GM19035 (cell line): ENCODE measurements at regions not wholly inside any gene's neighbourhood (a gene's known extent, or its start where the extent isn't known, plus 50 kb on each side); places are given as distances from the start of the nearest gene placed in this dataset.
"Not testable (repeated sequence)": the region's sequence is repeated elsewhere in the genome, so short reads cannot be mapped to it uniquely, and the experiment has no call there.

Experiments used
- ATAC-seq: cut with Tn5 transposase; IDR thresholded peaks from one replicate; pipeline ENCODE4 v1.9.1; 2021; ENCODE audit not compliant: unreplicated experiment

DNA sequence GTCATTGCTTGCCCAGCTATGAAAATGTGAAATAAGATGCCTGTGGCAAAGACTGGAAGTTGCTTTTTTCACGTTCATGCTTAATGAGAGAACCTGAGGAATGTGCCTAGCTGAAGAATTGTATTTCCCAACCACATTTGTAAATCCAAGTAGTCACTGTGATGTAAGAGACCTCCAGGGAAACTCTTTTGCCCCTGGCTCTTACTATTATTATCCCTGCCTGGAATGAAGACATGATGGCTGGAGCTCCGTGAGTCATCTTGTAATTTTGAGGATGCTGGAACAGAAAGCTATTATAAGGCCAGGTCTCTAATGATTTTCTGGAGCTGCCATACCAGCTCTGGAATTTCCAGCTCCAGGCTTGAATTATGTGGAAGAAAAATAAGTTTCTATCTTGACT lies 894.3 kb downstream of the DIAPH3 start:
- no peak for ATAC-seq

DNA sequence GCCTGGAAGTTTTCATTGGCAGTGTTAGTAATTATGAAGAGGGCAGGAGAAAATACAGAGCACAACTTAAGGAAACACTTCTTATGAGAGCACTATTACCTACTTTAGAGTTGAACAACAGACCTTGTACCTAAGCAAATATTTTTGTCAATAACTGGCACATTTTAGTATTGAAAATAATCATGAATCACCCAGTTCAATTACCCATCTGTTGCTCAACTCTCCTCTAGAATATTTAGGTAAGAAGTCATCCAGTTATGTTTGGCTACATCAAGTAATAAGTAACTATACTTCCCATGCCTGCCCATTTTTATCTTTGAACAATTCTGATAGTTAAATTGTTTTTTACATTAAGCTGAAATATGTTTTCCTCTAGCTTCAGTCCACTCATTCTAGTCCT lies 893.4 kb downstream of the DIAPH3 start:
- ATAC-seq = no peak

DNA sequence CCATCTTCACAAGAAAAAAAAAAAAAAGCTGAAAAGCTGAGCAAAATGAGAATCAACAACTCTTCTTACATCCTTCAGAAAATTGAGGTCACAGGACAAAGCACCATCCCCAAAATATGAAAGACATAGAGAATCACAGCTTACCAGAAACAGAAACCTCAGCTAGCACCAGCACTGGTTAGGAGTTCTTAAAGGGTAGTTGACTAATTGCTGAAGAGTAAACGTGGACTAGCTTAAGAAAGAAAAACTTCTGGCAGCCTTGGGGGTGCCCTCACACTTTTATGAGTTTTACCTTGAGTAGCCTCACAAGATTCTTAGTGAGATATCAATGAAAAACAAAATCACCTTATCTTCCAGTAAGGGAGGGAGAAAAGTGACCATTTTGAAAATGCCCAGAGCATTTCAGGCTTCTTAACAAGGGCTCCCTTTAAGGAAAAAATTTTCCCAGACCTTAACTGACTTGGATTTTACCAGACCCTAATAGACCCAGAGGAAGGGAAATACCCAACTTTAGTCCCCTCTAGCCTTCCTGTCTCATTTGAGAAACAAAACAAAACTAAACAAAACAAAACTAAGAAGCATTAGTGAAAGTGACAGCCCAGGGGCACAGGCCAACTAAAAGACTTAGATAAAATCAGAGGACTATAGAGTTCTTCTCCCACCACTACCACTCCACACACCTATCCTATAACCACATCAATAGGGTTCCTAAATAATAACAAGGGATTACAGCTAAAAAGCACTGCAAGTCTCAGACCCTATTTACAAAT lies 888.6 kb downstream of the DIAPH3 start:
- no peak for ATAC-seq

DNA sequence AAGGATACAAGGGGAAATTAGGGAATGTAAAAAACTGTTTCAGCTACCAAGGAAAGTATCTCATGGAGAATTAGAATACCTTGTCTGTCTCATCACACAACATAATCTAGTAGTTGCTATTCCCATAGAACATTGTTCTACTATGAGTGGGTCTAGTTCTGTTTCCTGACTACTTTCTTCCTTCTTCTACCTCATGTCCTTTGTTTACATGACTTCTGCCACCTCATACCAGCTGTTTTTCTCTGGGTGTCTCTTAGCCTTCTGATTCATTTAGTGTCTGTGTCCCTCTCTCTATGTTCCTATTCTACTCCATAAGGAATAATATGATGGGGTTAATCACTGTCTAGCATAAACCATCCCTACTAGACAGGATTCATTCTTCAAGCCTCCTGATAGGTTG lies 887.3 kb downstream of the DIAPH3 start:
- no peak for ATAC-seq

DNA sequence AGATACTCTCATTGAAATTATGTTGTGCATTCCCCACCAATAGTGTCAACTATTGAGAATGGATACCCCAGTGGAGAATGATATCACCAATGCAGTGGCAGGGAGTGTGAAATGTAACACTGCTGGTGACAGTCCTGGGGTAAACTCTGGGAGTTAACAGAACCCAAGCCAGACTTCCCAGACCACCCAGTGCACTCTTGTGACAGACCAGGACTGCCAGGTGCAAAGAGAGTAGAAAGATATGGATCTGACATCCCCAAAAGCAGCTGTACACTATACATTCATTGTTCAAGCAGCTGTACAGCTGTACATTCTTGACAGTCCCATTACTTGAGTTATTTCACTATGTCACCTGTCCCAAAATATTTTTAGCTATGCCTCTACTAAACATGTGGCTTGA lies 886.6 kb downstream of the DIAPH3 start:
- ATAC-seq = no peak

DNA sequence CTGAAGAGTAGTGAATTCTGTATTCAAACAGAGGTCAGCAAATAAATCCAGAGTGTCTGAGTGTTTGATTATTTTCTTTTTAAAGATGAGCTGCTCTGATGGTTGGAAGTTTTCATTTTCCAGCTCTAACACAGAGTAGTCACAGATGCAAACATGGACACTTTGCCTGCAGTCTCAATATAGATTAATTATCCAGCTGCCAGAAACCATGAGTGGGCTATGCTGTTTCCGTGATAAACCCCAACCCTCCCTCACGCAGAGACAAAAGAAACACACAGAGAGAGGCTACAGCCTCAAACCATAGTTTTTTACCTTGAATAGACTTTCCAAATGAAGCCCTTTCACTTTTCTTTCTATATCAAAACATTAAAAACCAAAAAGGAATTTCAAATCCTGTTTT lies 884.7 kb downstream of the DIAPH3 start:
- ATAC-seq = no peak

DNA sequence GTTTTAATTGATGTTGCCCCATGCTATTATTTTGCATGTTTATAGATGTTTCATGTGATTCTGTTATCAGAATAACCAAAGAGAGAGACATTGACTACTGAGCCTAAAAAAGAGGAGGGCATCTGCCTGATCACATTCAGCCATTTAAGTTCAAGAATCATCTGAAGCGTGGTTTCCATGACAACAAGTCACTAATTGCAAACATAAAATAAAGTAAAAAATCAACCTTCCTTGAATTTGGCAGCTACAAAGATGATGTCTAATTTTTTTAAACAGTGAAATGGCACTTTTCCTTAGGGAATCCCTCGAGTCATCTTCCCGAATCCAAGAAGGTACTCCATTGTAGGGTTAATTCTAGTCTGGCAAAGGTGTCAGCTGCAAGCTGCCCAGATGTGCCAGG lies 884.2 kb downstream of the DIAPH3 start:
- ATAC-seq = no peak

DNA sequence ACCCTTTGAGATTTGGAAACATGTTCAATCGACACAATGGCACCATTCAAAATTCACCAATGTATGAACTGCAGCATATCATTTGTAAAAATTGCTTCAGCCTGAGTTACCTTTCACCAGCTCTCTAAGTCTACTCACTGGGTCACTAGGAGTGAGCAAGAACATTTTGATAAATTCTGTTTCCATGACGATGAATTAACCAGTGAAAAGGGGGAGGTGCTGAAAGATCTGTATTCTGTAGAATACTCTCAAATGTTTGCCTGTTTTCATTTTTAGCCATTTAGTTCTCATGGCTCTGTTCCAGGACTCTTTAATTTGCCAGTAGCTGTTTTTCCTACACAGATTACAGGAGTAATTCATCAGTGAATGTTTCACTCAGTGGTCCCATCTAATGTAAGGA lies 883.4 kb downstream of the DIAPH3 start:
- ATAC-seq = no peak

DNA sequence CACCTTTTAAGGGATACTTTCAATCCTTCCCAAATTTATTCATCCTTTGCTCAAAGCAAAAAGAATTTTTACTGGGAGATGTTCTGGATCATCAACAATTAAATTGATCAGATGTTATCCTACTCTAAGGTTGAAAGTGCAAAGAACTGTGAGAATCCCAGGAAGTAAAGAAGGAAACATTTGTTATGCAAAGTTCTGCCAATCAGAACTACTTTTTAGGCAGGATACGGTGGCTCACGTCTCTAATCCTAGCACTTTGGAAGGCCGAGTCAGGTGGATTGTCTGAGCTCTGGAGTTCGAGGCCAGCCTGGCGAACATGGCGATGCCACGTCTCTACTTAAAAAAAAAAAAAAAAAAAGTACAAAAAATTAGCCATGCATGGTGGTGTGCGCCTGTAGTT lies 882.3 kb downstream of the DIAPH3 start:
- no peak for ATAC-seq

DNA sequence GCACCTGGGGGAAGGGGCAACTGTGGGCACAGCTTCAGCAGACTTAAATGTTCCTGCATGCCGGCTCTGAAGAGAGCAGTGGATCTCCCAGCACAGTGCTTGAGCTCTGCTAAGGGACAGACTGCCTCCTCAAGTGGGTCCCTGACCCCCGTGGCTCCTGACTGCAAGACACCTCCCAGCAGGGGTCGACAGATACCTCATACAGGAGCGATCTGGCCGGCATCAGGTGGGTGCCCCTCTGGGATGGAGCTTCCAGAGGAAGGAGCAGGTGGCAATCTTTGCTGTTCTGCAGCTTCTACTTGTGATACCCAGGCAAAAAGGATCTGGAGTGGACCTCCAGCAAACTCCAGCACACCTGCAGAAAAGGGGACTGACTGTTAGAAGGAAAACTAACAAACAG lies 871.5 kb downstream of the DIAPH3 start:
- not testable (repeated sequence) for ATAC-seq

DNA sequence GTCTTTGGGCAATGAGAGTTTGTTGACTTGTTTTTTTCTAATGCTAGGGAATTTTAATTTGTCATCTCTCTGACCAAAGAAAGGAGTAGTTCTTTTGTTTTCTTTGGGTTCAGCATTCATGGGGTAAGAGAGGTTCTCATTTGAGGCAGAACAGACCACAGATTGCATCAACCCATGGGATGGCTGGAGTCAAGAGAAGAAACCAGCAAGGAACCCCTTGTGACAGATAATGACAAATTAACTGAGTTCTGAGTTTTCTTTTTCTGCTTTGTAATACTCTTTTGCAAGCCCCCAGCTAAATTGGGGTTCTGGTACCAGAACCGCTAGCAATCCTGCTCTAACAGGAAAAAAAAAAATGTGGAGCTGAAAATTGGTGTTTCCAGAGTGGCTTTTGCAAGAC lies 864.1 kb downstream of the DIAPH3 start:
- no peak for ATAC-seq

DNA sequence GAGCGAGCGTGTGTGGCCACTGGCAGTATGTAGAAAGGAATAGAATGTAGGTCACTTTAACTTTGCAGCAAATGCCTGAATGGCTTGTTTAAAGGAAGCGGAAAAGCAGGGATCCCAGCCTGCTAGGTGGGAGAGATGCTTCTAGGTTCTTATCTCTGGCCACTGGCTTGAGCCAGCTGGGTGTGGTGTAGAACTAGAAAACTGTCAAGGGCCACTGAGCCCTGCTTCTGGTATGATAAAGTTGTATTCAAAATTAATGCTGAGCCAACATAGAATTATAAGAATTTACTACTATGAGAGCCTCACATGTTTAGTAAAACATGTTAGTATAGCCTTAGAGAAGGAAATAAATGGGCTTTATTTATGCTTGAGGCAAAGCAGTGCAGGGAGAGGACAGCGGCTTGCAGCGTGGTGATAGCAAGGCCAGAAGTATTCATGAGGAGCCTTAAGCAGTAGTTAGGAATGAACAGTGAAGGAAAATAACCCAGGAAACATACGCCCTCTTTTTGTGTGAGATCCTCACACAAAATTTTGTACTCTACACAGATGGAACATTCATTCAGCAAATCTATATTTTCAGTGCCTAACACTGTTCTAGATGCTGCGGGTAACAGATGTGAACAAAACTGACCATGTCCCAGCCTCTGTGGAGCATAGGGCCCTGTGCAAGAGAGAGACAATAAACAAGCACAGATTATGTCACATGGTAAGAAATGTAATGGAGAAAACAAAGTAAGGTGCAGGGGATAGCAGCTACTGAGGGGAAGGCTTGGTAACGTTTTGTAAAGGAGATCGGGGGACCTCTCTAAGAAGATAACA lies 863.2 kb downstream of the DIAPH3 start:
- no peak for ATAC-seq

DNA sequence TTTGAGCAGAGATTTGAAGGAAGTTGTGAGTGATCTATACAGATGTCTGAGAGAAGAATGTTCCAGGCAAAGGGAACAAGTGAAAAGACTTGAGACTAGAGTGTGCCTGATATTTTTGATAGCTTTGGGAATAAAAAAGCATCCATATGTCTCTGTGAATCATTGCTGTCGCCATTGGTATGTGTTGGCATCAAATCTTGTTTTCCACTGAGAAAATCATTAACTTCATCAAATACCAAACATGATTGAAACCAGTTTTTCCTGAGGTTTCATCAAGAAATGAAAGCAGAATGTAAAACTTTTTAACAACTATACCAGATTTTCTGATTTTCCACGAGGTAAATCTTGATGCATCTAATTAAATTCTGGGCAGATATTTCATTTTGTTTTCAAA lies 862.6 kb downstream of the DIAPH3 start:
- ATAC-seq = no peak

DNA sequence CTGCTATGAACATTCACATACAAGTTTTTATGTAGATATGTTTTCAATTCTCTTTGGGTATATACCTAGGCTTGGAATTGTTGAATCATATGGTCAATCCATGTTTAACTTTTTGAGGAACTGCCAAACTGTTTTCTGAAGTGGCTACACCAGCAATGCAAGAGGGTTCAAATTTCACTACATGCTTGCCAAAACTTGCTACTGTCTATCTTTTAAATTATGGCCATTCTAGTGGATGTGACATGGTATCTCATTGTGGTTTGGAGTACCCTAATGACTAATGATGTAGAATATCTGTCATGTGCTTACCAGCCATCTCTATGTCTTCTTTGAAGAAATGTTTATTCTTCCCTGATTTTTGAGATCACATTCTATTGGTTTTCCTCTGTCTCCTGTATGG lies 860.3 kb downstream of the DIAPH3 start:
- ATAC-seq = no peak

DNA sequence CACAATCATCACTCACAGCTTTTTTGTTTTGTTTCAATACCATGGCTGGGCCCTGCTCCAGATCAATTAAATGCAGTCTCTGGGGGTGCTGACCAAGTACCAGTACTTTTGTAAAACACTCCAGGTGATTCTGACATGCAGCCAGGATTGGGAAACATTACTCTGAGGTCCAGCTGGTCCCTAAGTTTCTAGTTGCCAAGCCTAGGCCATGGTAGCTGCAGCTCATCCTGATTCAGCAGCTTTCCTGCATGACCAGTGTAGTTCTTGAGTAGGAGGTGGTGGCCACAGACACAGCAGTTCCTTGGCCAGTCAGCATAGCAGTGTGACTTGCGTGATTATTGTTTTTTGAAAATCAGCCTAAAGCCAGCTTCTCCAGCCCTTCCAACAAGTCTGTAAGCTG lies 859.1 kb downstream of the DIAPH3 start:
- ATAC-seq = no peak

DNA sequence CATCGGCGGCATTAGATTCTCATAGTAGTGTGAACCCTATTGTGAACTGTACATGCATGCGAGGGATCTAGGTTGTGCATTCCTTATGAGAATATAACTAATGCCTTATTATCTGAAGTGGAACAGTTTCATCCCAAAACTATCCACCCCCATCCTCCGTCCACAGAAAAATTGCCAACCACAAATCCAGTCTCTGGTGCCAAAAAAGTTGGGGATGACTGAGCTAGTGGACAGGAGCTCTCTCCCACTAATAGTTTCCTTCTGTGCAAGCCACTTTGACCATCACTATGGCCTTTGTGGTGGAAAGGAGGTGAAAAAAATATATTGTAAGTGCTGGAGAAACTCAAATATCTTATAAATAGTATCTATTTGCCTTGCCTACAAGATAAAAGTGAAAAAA lies 857.8 kb downstream of the DIAPH3 start:
- ATAC-seq = no peak

DNA sequence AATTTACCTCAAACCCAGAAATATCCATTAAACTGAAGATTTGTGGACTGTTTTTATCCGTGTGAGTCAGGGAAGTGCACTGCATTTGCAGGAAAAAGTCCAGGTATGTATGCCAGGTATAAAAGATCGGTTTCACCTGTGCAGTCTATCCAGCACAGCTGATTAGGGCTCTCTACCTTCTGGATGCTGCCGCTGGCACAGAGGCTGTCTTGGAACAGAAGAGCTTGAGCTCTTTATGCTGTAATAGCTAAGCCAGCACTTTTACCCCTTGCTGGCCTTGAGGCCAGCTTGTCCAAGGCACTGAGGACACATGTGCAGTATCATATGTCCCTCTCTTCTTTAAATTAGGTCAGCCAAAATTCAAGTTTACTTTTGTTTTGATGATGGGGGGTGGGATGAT lies 851.0 kb downstream of the DIAPH3 start:
- ATAC-seq = no peak

DNA sequence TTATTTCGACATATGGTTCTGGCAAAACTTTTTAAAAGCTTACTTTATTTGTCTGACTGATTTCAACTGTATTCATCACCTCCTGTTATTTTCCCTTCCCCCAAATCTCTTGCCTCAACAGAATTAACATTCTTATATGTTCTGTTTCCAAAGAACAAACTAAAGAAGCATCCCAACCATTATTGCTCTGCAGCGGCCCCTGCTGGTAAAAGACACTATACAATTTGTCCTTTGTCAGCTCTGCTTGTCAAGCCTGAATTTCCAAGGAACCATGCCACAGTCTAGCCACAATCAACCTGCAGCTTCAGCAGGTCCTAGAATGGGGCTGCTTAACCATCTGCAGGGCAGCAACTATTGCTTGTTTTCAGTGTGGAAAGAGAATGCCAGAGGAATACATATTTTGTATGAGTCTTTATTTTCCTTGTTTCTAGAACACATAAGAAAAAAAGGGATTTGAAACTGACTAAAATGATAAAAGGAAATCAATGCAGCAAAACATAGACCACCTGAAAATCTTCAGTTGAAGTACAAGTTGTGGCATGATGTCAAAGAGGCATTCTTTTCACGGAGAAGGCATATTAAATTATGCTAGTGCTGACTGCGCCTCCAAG lies 845.3 kb downstream of the DIAPH3 start:
- peak; percentile 67 for ATAC-seq

DNA sequence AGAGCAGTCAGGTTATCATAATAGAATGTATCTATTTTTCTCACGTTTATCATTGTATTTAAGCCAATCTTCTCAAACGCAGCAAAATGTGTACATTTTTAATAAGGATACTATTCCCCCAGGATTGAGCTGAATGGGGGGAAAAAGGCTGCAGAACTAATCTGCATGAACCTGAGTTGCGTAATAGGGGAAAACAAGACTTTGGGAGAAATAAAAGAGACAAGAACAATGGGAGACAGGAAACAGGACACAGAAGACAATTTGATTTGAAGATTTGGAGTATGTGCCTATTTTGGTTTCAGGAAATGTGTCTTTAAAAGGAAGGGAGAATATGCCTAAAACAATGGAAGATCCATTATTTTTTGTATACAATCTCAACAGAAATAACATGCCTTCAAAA lies 844.5 kb downstream of the DIAPH3 start:
- no peak for ATAC-seq

DNA sequence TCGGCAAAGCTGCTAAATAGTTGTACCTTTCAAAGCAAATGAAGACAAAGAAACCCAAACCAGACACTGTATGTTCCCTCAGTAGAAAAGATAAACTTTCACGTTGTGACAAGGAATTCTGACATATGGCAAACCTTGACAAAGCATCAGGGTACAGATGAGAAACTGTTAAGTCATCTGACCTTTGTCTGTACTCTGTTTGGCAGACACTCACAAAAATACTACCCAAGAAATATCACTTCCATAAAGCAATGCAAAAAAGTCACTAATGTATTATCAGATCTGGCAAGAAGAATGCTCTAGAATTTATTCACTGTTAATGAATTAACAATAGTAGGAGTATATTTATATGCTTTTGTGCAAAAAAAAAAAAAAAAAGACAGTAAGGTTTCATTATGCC lies 843.7 kb downstream of the DIAPH3 start:
- ATAC-seq = no peak

DNA sequence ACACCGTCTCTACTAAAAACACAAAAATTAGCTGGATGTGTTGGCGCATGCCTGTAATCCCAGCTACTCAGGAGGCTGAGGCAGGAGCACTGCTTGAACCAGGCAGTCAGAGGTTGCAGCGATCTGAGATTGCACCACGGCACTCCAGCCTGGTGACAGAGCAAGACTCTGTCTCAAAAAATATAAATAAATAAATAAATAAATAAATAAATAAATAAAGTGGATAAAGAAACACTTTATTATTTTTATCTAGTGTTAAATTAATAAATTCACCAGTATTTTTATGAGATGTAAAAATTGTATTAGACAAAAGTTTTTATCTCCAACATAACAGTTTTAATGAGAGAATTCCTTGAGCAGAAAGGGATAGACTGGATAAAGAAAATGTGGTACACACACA lies 839.3 kb downstream of the DIAPH3 start:
- not testable (repeated sequence) for ATAC-seq

DNA sequence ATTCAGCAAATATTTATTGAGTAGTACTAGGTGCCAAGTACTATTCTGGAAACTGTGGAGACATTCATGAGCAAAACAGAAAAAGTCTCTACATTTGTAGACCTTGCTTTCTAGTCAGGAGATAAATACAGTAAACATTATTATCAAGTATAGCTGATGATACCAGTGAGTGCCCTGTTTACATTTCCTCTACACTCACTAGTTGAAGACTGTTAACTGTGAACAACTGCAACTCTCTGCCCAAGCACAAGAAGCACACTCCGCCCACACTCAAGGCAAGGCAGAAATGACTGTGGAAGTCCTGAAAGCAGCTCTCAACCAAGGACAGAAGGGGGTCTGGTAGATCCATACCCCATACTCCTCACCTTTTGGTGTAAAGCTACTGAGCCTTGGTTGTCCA lies 837.0 kb downstream of the DIAPH3 start:
- no peak for ATAC-seq
